PC-9 (cell line): ENCODE measurements at regions not wholly inside any gene's neighbourhood (a gene's known extent, or its start where the extent isn't known, plus 50 kb on each side); places are given as distances from the start of the nearest gene placed in this dataset.

Experiments
- EZH2 ChIP-seq: fragments of 200-600 bp; sonication (generic); IDR thresholded peaks from 2 replicates; pipeline ENCODE4 v1.8.0; 2017; ENCODE audit warnings: antibody characterized with exemption, low read depth
- TF ChIP-seq, protein P1 (sequence below): fragments of 200-600 bp; sonication (generic); conservative IDR thresholded peaks from 2 replicates; pipeline ENCODE4 v1.6.1; 2017; ENCODE audit warnings: mixed run types, antibody characterized with exemption, mild to moderate bottlenecking, moderate library complexity

DNA sequence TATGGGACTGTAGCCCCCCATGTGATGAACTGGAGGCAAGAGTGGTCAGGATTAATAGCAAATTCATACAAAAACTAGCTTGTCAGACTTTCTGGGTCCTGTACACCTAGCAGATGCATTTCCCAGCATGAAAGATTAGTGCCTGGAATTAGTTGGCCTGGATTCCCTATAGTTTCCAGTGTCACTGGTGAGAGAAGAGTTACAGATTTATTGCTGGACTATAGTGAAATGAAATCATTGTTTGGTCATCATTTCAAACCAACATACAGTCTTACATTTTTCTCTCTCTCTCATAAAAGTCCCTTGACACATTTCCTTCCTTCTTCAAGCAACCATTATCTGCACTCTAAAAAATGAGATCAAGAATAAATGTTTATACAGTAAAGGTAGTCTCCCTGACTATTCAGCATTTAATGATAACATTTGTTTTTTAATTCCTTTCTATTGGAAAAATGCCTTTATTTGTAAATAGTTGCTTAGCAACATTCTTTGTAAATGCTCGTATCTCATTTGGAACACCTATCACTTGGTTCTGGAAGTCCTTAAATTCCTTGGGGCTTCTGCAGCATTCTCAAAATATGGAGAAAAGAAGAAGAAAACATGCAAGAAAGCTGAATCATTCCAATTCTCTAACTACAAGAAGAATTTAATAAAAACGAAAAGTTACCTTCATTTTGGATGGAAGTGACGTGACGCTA is 144.4 kb downstream of the MREG start:
- TF ChIP-seq, protein P1, sequence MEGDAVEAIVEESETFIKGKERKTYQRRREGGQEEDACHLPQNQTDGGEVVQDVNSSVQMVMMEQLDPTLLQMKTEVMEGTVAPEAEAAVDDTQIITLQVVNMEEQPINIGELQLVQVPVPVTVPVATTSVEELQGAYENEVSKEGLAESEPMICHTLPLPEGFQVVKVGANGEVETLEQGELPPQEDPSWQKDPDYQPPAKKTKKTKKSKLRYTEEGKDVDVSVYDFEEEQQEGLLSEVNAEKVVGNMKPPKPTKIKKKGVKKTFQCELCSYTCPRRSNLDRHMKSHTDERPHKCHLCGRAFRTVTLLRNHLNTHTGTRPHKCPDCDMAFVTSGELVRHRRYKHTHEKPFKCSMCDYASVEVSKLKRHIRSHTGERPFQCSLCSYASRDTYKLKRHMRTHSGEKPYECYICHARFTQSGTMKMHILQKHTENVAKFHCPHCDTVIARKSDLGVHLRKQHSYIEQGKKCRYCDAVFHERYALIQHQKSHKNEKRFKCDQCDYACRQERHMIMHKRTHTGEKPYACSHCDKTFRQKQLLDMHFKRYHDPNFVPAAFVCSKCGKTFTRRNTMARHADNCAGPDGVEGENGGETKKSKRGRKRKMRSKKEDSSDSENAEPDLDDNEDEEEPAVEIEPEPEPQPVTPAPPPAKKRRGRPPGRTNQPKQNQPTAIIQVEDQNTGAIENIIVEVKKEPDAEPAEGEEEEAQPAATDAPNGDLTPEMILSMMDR, result no peak
- no peak for TF ChIP-seq EZH2
